Karpas-422 (cell line): ENCODE measurements at regions not wholly inside any gene's neighbourhood (a gene's known extent, or its start where the extent isn't known, plus 50 kb on each side); places are given as distances from the start of the nearest gene placed in this dataset.
A peak's percentile ranks its signal among the peaks of the same experiment; 100 is the strongest.

Source experiments
- DNase-seq: peaks from one replicate; pipeline ENCODE4 v3.0.0-alpha.2; 2015
- H2AFZ ChIP-seq: fragments of 200-600 bp; sonication (generic); 2 replicates; pipeline ENCODE4 v1.6.1; 2014; ENCODE audit warnings: antibody characterized with exemption, low read length, mixed read lengths
- H3K27ac ChIP-seq: fragments of 200-600 bp; sonication (generic); 2 replicates; pipeline ENCODE4 v1.5.1; 2014; ENCODE audit warnings: mild to moderate bottlenecking, low read length, moderate library complexity
- H3K27me3 ChIP-seq: fragments of 200-600 bp; sonication (generic); 2 replicates; pipeline ENCODE4 v1.6.1; 2014; ENCODE audit warnings: low read length, mixed read lengths
- H3K36me3 ChIP-seq: fragments of 200-600 bp; sonication (generic); 2 replicates; pipeline ENCODE4 v1.6.1; 2014; ENCODE audit warnings: low read length, mixed read lengths; ENCODE audit not compliant: insufficient read depth
- H3K4me1 ChIP-seq: fragments of 200-600 bp; sonication (generic); 2 replicates; pipeline ENCODE4 v1.6.1; 2014; ENCODE audit warnings: mild to moderate bottlenecking, low read length, mixed read lengths
- H3K4me2 ChIP-seq: fragments of 200-600 bp; sonication (generic); 2 replicates; pipeline ENCODE4 v1.6.1; 2014; ENCODE audit warnings: low read length, low read depth, mild to moderate bottlenecking; ENCODE audit not compliant: poor library complexity, severe bottlenecking
- H3K4me3 ChIP-seq: fragments of 200-600 bp; sonication (generic); 2 replicates; pipeline ENCODE4 v1.5.1; 2014; ENCODE audit warnings: mild to moderate bottlenecking, antibody characterized with exemption, low read length, mixed read lengths
- H3K79me2 ChIP-seq: fragments of 200-600 bp; sonication (generic); 2 replicates; pipeline ENCODE4 v1.6.1; 2014; ENCODE audit warnings: mild to moderate bottlenecking, low read length, mixed read lengths
- H3K9ac ChIP-seq: fragments of 200-600 bp; sonication (generic); 2 replicates; pipeline ENCODE4 v1.6.0; 2014; ENCODE audit warnings: low read length
- H3K9me2 ChIP-seq: fragments of 200-600 bp; sonication (generic), shearing (Covaris generic); replicated peaks from 2 replicates; pipeline ENCODE4 v1.6.0; 2014; ENCODE audit warnings: mild to moderate bottlenecking, low read length, moderate library complexity; ENCODE audit not compliant: insufficient read depth
- H3K9me3 ChIP-seq: fragments of 300-700, 200-600 bp; sonication (generic); 2 replicates; pipeline ENCODE4 v1.6.1; 2014; ENCODE audit warnings: low read length, mixed read lengths
- H4K20me1 ChIP-seq: fragments of 200-600 bp; sonication (generic); 2 replicates; pipeline ENCODE4 v1.6.1; 2014; ENCODE audit warnings: mild to moderate bottlenecking, antibody characterized with exemption, low read length, low read depth; ENCODE audit not compliant: insufficient read depth

- Histone ChIP-seq H2AFZ (no peak overlapping the region), H4K20me1 (no peaks in the 10 kb centered on the region), H3K27ac (no peak overlapping the region), H3K36me3 (no peaks in the 10 kb centered on the region), H3K4me2 (no peak overlapping the region), H3K4me1 (no peaks in the 10 kb centered on the region), H3K9me2 (no peaks in the 10 kb centered on the region), H3K79me2 (no peaks in the 10 kb centered on the region), H3K4me3 (no peak overlapping the region), H3K27me3 (no peaks in the 10 kb centered on the region), H3K9me3 (0 out of 2 replicates have a peak, but pooled peaks cover 3% of the 10 kb centered on the region), H3K9ac (no peak overlapping the region)
- no peak for DNase-seq
Measured at GRCh38 chr14:65810322-65810721, 397.8 kb downstream of the FUT8 start.

GRCh38 chr14:65813760-65814384 lies 401.3 kb downstream of the FUT8 start:
- Histone ChIP-seq H2AFZ (no peak overlapping the region), H3K27ac (no peak overlapping the region), H3K27me3 (no peaks in the 10 kb centered on the region), H3K36me3 (no peaks in the 10 kb centered on the region), H3K4me2 (no peak overlapping the region), H3K9me2 (no peaks in the 10 kb centered on the region), H3K9ac (no peak overlapping the region), H3K9me3 (no peaks in the 10 kb centered on the region), H3K4me1 (no peaks in the 10 kb centered on the region), H3K4me3 (no peak overlapping the region), H4K20me1 (no peaks in the 10 kb centered on the region), H3K79me2 (no peaks in the 10 kb centered on the region)
- DNase-seq, result no peak

GRCh38 chr14:65815127-65815526 lies 402.6 kb downstream of the FUT8 start:
- Histone ChIP-seq H3K4me2 (no peak overlapping the region), H3K4me3 (no peak overlapping the region), H3K36me3 (no peaks in the 10 kb centered on the region), H3K27ac (no peak overlapping the region), H4K20me1 (no peaks in the 10 kb centered on the region), H3K79me2 (no peaks in the 10 kb centered on the region), H2AFZ (no peak overlapping the region), H3K9me3 (no peaks in the 10 kb centered on the region), H3K9ac (no peak overlapping the region), H3K4me1 (no peaks in the 10 kb centered on the region), H3K27me3 (no peaks in the 10 kb centered on the region), H3K9me2 (no peaks in the 10 kb centered on the region)
- DNase-seq, result no peak

- Histone ChIP-seq H4K20me1 (no peaks in the 10 kb centered on the region), H2AFZ (no peak overlapping the region), H3K9ac (no peak overlapping the region), H3K4me1 (no peaks in the 10 kb centered on the region), H3K27ac (no peak overlapping the region), H3K27me3 (no peaks in the 10 kb centered on the region), H3K4me2 (no peak overlapping the region), H3K79me2 (no peaks in the 10 kb centered on the region), H3K4me3 (no peak overlapping the region), H3K36me3 (no peaks in the 10 kb centered on the region), H3K9me3 (no peaks in the 10 kb centered on the region), H3K9me2 (no peaks in the 10 kb centered on the region)
- no peak for DNase-seq
Measured at GRCh38 chr14:65817011-65817410, 404.5 kb downstream of the FUT8 start.

GRCh38 chr14:65819569-65819968 lies 407.0 kb downstream of the FUT8 start:
- H4K20me1 ChIP-seq, result no peaks in the 10 kb centered on the region
- H3K9me3 ChIP-seq, result no peaks in the 10 kb centered on the region
- no peaks in the 10 kb centered on the region for H3K27me3 ChIP-seq
- peaks cover 2% of the 10 kb centered on the region; the same call in 1 of the 2 replicates for H3K4me1 ChIP-seq
- H3K9me2 ChIP-seq, result no peaks in the 10 kb centered on the region
- H3K36me3 ChIP-seq, result no peaks in the 10 kb centered on the region
- H3K9ac ChIP-seq, result no peak overlapping the region
- H3K4me2 ChIP-seq, result no peak overlapping the region
- no peak for DNase-seq
- no peaks in the 10 kb centered on the region for H3K79me2 ChIP-seq
- H3K27ac ChIP-seq, result no peak overlapping the region
- no peak overlapping the region for H2AFZ ChIP-seq
- H3K4me3 ChIP-seq, result no peak overlapping the region

- Histone ChIP-seq H4K20me1 (no peaks in the 10 kb centered on the region), H3K4me3 (no peak overlapping the region), H3K9me3 (no peaks in the 10 kb centered on the region), H2AFZ (no peak overlapping the region), H3K27me3 (no peaks in the 10 kb centered on the region), H3K36me3 (no peaks in the 10 kb centered on the region), H3K4me1 (peaks cover 3% of the 10 kb centered on the region; the same call in 1 of the 2 replicates), H3K4me2 (no peak overlapping the region), H3K27ac (no peak overlapping the region), H3K9me2 (no peaks in the 10 kb centered on the region), H3K9ac (no peak overlapping the region), H3K79me2 (no peaks in the 10 kb centered on the region)
- DNase-seq, result no peak
Measured at GRCh38 chr14:65821224-65821753, 408.8 kb downstream of the FUT8 start.

GRCh38 chr14:65824285-65824977 lies 411.9 kb downstream of the FUT8 start:
- Histone ChIP-seq H2AFZ (no peak overlapping the region), H3K9me2 (no peaks in the 10 kb centered on the region), H3K36me3 (no peaks in the 10 kb centered on the region), H3K27me3 (no peaks in the 10 kb centered on the region), H3K4me1 (peaks cover 3% of the 10 kb centered on the region; the same call in 1 of the 2 replicates), H3K9me3 (no peaks in the 10 kb centered on the region), H4K20me1 (no peaks in the 10 kb centered on the region), H3K4me3 (no peak overlapping the region), H3K9ac (no peak overlapping the region), H3K27ac (no peak overlapping the region), H3K4me2 (no peak overlapping the region), H3K79me2 (no peaks in the 10 kb centered on the region)
- DNase-seq, result peak; percentile 93

- Histone ChIP-seq H3K79me2 (no peaks in the 10 kb centered on the region), H2AFZ (no peak overlapping the region), H3K27ac (no peak overlapping the region), H3K9me3 (no peaks in the 10 kb centered on the region), H3K4me1 (peaks cover 3% of the 10 kb centered on the region; the same call in 1 of the 2 replicates), H3K4me2 (no peak overlapping the region), H3K9ac (no peak overlapping the region), H3K36me3 (no peaks in the 10 kb centered on the region), H3K9me2 (no peaks in the 10 kb centered on the region), H4K20me1 (no peaks in the 10 kb centered on the region), H3K27me3 (no peaks in the 10 kb centered on the region), H3K4me3 (no peak overlapping the region)
- no peak for DNase-seq
Measured at GRCh38 chr14:65824978-65825299, 412.4 kb downstream of the FUT8 start.
